ENCODE measurements at regions not wholly inside any gene's neighbourhood (a gene's known extent, or its start where the extent isn't known, plus 50 kb on each side); places are given as distances from the start of the nearest gene placed in this dataset.

- no peak for DNase-seq (ENCODE audit: low read depth in 2 of 2)
Observed at GRCh38 chr15:97317163-97317562, 643.3 kb upstream of the ARRDC4 start.

- no peak for DNase-seq (ENCODE audit: low read depth in 2 of 2)
Observed at GRCh38 chr15:97319291-97319690, 641.2 kb upstream of the ARRDC4 start.

GRCh38 chr15:97346221-97346620 lies 614.3 kb upstream of the ARRDC4 start:
- no peak for DNase-seq (ENCODE audit: low read depth in 2 of 2)

GRCh38 chr15:97350813-97351212 lies 609.7 kb upstream of the ARRDC4 start:
- no peak for DNase-seq (ENCODE audit: low read depth in 2 of 2)

GRCh38 chr15:97383516-97383915 lies 577.0 kb upstream of the ARRDC4 start:
- no peak for DNase-seq (ENCODE audit: low read depth in 2 of 2)

GRCh38 chr15:97386940-97387339 lies 573.6 kb upstream of the ARRDC4 start:
- no peak for DNase-seq (ENCODE audit: low read depth in 2 of 2)

GRCh38 chr15:97401195-97401594 lies 559.3 kb upstream of the ARRDC4 start:
- DNase-seq (ENCODE audit: low read depth in 2 of 2) = no peak

GRCh38 chr15:97401970-97402369 lies 558.5 kb upstream of the ARRDC4 start:
- no peak for DNase-seq (ENCODE audit: low read depth in 2 of 2)

- no peak for DNase-seq (ENCODE audit: low read depth in 2 of 2)
Observed at GRCh38 chr15:97406841-97407240, 553.7 kb upstream of the ARRDC4 start.

GRCh38 chr15:97410897-97411575 lies 549.5 kb upstream of the ARRDC4 start:
- no peak for DNase-seq (ENCODE audit: low read depth in 2 of 2)

- no peak for DNase-seq (ENCODE audit: low read depth in 2 of 2)
Observed at GRCh38 chr15:97420130-97420529, 540.4 kb upstream of the ARRDC4 start.

- DNase-seq (ENCODE audit: low read depth in 2 of 2) = no peak
Observed at GRCh38 chr15:97425596-97425995, 534.9 kb upstream of the ARRDC4 start.

- DNase-seq (ENCODE audit: low read depth in 2 of 2) = no peak
Observed at GRCh38 chr15:97443101-97443500, 517.4 kb upstream of the ARRDC4 start.

GRCh38 chr15:97446138-97446537 lies 514.4 kb upstream of the ARRDC4 start:
- DNase-seq (ENCODE audit: low read depth in 2 of 2) = no peak

- DNase-seq (ENCODE audit: low read depth in 2 of 2) = no peak
Observed at GRCh38 chr15:97456521-97457202, 503.8 kb upstream of the ARRDC4 start.

GRCh38 chr15:97457203-97457847 lies 503.2 kb upstream of the ARRDC4 start:
- no peak for DNase-seq (ENCODE audit: low read depth in 2 of 2)

- no peak for DNase-seq (ENCODE audit: low read depth in 2 of 2)
Observed at GRCh38 chr15:97459771-97460170, 500.7 kb upstream of the ARRDC4 start.

- DNase-seq (ENCODE audit: low read depth in 2 of 2) = no peak
Observed at GRCh38 chr15:97461226-97461625, 499.3 kb upstream of the ARRDC4 start.

- no peak for DNase-seq (ENCODE audit: low read depth in 2 of 2)
Observed at GRCh38 chr15:97463696-97464095, 496.8 kb upstream of the ARRDC4 start.

GRCh38 chr15:97470417-97470816 lies 490.1 kb upstream of the ARRDC4 start:
- no peak for DNase-seq (ENCODE audit: low read depth in 2 of 2)

- DNase-seq (ENCODE audit: low read depth in 2 of 2) = no peak
Observed at GRCh38 chr15:97473627-97474026, 486.9 kb upstream of the ARRDC4 start.

- DNase-seq (ENCODE audit: low read depth in 2 of 2) = no peak
Observed at GRCh38 chr15:97479957-97480356, 480.5 kb upstream of the ARRDC4 start.

- no peak for DNase-seq (ENCODE audit: low read depth in 2 of 2)
Observed at GRCh38 chr15:97482521-97482920, 478.0 kb upstream of the ARRDC4 start.

All from activated CD8-positive, alpha-beta memory T cell treated with anti-CD3 and anti-CD28 coated beads for 4 hours (primary cell).